ENCODE measurements at regions not wholly inside any gene's neighbourhood (a gene's known extent, or its start where the extent isn't known, plus 50 kb on each side); places are given as distances from the start of the nearest gene placed in this dataset.

GRCh38 chr2:150588506-150588870 lies 101.0 kb upstream of the RND3 start:
- TF ChIP-seq CTCF (IDR thresholded peaks at IDR 0.05; ENCODE audit: low read depth, low read length) (no peak), EZH2phosphoT487 (IDR thresholded peaks at IDR 0.05; ENCODE audit: low read depth) (no peak)

Measured in OCI-LY3 (cell line).